Esophagus muscularis mucosa (tissue), 4 donors: ENCODE measurements at regions not wholly inside any gene's neighbourhood (a gene's known extent, or its start where the extent isn't known, plus 50 kb on each side); places are given as distances from the start of the nearest gene placed in this dataset.

Experiments used
- CTCF ChIP-seq, 3 experiments: fragments of 200-600 bp in 2 of 3; fragments of 450-650 bp in 1 of 3; sonication (generic) in 2 of 3; IDR thresholded peaks; one replicate each; pipeline ENCODE4 v1.5.1; 2017 to 2019; ENCODE audit warnings: antibody characterized with exemption in 3 of 3, mild to moderate bottlenecking in 2 of 3, moderate library complexity in 1 of 3
- EP300 ChIP-seq: sonication (generic); formaldehyde crosslinking; IDR thresholded peaks from one replicate; pipeline ENCODE4 v1.6.1; 2017; ENCODE audit warnings: antibody characterized with exemption
- POLR2A ChIP-seq: fragments of 450-650 bp; IDR thresholded peaks from one replicate; pipeline ENCODE4 v1.6.1; 2017; ENCODE audit warnings: antibody characterized with exemption, moderate library complexity, mild to moderate bottlenecking, low read depth
- POLR2AphosphoS5 ChIP-seq, 2 donors: sonication (generic); formaldehyde crosslinking; IDR thresholded peaks; one replicate each; pipeline ENCODE4 v1.6.1; 2017; ENCODE audit warnings: antibody characterized with exemption in 2 of 2

GRCh38 chr7:142371586-142372377, 113.9 kb upstream of the PRSS58 start:
- TF ChIP-seq CTCF (IDR thresholded peaks at IDR 0.05) (no peak), POLR2A (no peak), POLR2AphosphoS5 (IDR thresholded peaks at IDR 0.05) (no peak), EP300 (no peak)
